C4-2B (cell line): ENCODE measurements at regions not wholly inside any gene's neighbourhood (a gene's known extent, or its start where the extent isn't known, plus 50 kb on each side); places are given as distances from the start of the nearest gene placed in this dataset.

Experiments used
- H3K27ac ChIP-seq: fragments of 450-650 bp; 2 replicates; pipeline ENCODE4 v1.5.1; 2017
- CTCF ChIP-seq: fragments of 450-650 bp; conservative IDR thresholded peaks from 2 replicates; pipeline ENCODE4 v1.5.1; 2017; ENCODE audit warnings: mild to moderate bottlenecking
- ZFX ChIP-seq: fragments of 450-650 bp; IDR thresholded peaks from 2 replicates; pipeline ENCODE4 v1.6.1; 2017

GRCh38 chr4:144223149-144223548, 82.6 kb upstream of the GYPA start:
- TF ChIP-seq CTCF, result no peak
- TF ChIP-seq ZFX, result no peak
- H3K27ac ChIP-seq, result no peak overlapping the region

GRCh38 chr4:144223661-144224060, 83.1 kb upstream of the GYPA start:
- no peak overlapping the region for H3K27ac ChIP-seq
- no peak for TF ChIP-seq CTCF
- TF ChIP-seq ZFX, result no peak

- H3K27ac ChIP-seq, result no peak overlapping the region
- TF ChIP-seq CTCF (no peak), ZFX (no peak)
Measured at GRCh38 chr4:144259285-144259684, 118.8 kb upstream of the GYPA start.

- no peak overlapping the region for H3K27ac ChIP-seq
- TF ChIP-seq CTCF, result no peak
Measured at GRCh38 chr4:144267084-144267483, 126.6 kb upstream of the GYPA start.

GRCh38 chr4:144280688-144281087, 140.2 kb upstream of the GYPA start:
- no peak overlapping the region for H3K27ac ChIP-seq
- no peak for TF ChIP-seq ZFX
- TF ChIP-seq CTCF, result no peak

- TF ChIP-seq CTCF (no peak), ZFX (no peak)
Measured at GRCh38 chr4:144283526-144283925, 143.0 kb upstream of the GYPA start.

GRCh38 chr4:144284026-144284425, 143.5 kb upstream of the GYPA start:
- no peak for TF ChIP-seq CTCF
- no peak for TF ChIP-seq ZFX
- no peak overlapping the region for H3K27ac ChIP-seq

More at GRCh38 chr4:144283526-144283925, 143.0 kb upstream of the GYPA start:
- H3K27ac ChIP-seq, result no peak overlapping the region
